GM19023 (cell line): ENCODE measurements at regions not wholly inside any gene's neighbourhood (a gene's known extent, or its start where the extent isn't known, plus 50 kb on each side); places are given as distances from the start of the nearest gene placed in this dataset.

Experiments
- ATAC-seq: cut with Tn5 transposase; IDR thresholded peaks from one replicate; pipeline ENCODE4 v1.9.1; 2021; ENCODE audit warnings: mild to moderate bottlenecking, moderate library complexity; ENCODE audit not compliant: unreplicated experiment

- ATAC-seq: no peak
Measured at GRCh38 chrX:20397587-20397986, 130.9 kb upstream of the RPS6KA3 start.

GRCh38 chrX:20394451-20394850 is 127.7 kb upstream of the RPS6KA3 start:
- no peak for ATAC-seq

GRCh38 chrX:20393944-20394343 is 127.2 kb upstream of the RPS6KA3 start:
- ATAC-seq: no peak

DNA sequence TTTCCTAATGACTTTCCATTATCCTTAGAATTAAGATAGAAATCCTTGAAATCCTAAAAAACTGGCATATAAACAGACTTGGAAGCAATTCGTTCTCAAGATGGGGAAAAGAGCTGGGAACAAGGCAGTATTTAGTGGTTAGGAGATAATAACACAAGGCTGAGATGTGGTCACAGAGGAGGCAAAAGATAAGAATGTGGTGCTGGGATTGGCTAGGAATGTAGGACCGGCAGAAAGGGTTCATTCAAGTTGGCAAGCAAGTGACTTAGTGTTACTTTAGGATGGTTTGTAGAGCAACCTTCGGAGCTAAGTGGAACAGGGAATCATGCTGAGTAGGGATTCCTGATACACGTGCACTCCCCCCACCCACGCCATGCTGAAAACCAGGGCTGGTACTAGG is 121.9 kb upstream of the RPS6KA3 start:
- ATAC-seq: no peak

- ATAC-seq: no peak
Measured at GRCh38 chrX:20383477-20383876, 116.8 kb upstream of the RPS6KA3 start.

- ATAC-seq: peak; percentile 61
Measured at GRCh38 chrX:20382518-20383297, 116.0 kb upstream of the RPS6KA3 start.

DNA sequence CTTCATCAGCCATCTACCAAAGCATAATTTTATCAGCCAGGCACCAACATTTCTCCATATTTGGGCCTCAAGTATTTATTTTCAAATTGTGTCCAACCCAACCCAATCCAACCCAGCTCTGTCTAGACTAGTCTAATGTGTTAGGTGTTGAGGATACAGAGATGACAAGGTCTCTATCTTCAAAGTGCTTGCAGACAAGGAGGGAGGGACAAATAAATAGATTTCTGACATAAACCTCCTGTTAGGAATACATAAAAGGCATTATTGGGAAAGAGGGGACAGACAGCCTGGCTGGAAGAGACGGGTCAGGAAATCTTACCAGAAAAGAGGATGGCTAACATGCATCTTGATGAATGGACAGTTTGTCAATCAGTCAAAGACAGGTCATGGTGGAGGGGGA is 115.4 kb upstream of the RPS6KA3 start:
- ATAC-seq: no peak

DNA sequence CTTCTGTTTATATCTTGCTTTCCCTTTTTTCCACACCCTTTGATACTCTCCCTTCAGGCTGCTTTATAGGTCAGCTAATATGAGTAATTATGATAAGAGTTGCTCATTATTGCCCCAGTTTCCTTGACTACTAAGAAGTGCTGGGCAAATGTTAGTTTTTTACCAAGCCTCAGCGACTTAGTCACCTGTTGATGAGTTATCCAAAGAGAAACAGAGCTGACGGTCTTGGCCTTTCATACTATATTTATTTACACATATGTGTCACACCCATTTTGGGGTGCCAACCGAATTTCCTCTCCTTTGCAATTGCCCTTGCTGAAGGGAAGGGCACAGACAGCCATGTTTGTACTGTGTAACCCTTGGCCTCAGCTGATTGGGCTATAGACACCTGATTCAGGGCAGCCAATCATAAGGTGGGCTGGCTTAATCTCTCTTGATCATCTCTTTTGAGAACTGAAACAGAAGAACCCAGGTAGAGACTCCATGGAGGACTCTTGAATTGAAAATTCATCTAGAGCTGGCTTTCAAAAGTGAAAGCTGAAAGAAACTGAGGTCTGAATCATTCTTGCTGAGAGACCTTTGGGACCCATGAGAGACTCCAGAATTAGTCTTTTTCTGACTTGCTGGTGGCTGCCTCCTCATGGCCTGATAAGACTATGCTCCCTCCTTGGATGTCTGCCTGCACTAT is 111.7 kb upstream of the RPS6KA3 start:
- peak; percentile 41 for ATAC-seq

- no peak for ATAC-seq
Measured at GRCh38 chrX:20374900-20375438, 108.3 kb upstream of the RPS6KA3 start.

- no peak for ATAC-seq
Measured at GRCh38 chrX:20374450-20374849, 107.7 kb upstream of the RPS6KA3 start.

DNA sequence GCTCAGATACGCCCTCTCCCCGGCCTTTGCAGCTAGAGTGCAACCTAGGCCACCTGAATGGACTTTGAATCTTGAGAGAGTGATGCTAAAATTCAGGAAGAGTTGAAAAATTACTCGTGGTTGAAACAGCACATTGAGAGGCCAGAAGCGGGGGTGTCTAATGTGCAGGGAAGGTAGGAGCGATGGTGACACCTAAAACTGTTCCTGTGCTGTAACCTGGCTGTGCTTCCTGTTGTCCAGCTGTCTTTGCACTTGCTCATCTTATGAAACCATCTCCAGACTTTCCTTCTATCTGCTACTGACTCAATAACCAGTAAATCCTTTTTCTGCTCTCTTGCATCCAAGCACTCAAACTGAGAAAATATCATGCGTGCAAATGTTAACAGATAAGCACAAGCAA is 106.4 kb upstream of the RPS6KA3 start:
- no peak for ATAC-seq

- no peak for ATAC-seq
Measured at GRCh38 chrX:20372533-20372932, 105.8 kb upstream of the RPS6KA3 start.

- no peak for ATAC-seq
Measured at GRCh38 chrX:20369468-20369867, 102.8 kb upstream of the RPS6KA3 start.

GRCh38 chrX:20364238-20364637 is 97.5 kb upstream of the RPS6KA3 start:
- no peak for ATAC-seq

GRCh38 chrX:20363275-20363674 is 96.6 kb upstream of the RPS6KA3 start:
- no peak for ATAC-seq

GRCh38 chrX:20362268-20363267 is 95.9 kb upstream of the RPS6KA3 start:
- no peak for ATAC-seq

- ATAC-seq: no peak
Measured at GRCh38 chrX:20361890-20362262, 95.2 kb upstream of the RPS6KA3 start.

DNA sequence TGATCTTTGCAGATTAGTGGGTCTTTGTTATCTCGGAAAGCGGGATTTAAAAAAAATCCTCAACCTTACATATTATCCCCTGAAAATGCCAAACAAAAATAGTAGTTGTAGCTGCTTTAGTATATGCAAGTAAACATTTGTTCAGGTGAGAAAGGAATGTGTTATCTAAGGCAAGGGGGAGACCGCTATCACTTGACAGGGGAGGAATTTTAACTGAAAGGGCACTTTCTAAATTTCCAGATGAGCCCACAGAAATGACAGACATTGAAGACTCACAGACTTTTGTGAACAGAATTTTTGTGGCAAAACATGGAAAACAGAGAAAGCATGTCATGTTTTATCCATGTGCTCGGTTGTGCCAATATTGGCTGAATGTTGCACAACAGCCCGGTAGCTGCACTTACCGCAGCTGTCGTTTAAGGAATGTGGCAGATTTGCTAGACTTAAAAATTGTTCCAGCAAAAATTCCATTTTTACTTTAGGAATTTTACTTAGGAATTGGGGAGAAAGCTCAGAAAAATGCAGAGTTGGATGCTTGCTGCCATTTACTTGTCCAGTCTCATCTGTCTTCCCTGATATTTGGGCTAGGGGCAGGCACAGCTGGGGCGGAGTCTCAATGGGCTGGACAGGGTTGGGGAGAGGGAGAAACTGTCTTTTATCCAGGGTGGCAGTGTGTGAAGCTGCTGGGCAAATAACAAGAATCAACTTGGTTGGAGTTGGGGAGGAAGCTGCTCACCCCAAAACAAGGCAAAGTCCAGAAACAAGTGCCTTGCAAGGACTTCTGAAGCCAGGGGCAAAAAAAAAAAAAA is 94.6 kb upstream of the RPS6KA3 start:
- ATAC-seq: no peak

DNA sequence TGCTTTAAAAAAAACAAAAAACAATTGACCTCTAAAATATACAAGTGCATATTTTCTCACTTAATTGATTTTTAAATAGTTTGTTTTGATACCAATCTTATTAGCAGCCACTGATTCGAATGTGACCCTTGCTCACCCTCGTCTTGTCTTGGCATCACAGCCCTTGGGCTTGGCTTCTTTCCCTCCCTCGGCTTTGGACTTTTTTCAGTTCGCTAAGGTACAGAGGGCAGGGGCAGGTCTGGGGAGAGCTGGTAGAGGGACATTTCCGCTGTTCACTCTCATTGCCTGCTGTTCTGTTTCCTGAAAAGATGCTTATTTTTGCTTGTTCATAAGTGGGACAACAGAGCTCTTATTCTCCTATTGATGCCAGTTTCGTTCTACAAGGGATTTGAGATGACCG is 88.5 kb upstream of the RPS6KA3 start:
- no peak for ATAC-seq

DNA sequence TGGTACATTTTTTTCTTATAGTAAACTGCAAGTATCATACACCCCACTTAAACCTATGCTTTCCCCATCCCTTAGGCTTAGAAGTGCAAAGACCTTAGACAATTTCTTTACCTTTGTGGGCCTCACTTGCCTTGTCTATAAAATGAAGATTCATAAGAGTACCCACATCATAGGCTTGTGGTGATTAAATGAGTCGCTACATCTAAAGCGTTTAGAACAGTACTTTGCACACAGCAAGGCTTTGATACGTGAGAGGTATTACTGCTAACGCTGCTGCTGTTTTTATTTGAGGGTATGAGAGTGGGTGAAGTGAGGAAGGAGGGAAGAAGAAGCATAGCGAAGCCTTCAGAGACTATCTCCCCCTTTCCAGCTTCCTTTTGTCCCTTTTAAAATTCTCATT is 87.8 kb upstream of the RPS6KA3 start:
- no peak for ATAC-seq
